ENCODE measurements at regions not wholly inside any gene's neighbourhood (a gene's known extent, or its start where the extent isn't known, plus 50 kb on each side); places are given as distances from the start of the nearest gene placed in this dataset.

GRCh38 chr6:3559561-3559960 lies 102.7 kb upstream of the SLC22A23 start:
- TF ChIP-seq CTCF (conservative IDR thresholded peaks at IDR 0.05; ENCODE audit: low read depth in 2 of 2) (no peak), POLR2AphosphoS5 (IDR thresholded peaks at IDR 0.05; ENCODE audit: low read depth) (no peak), EZH2 (IDR thresholded peaks at IDR 0.05; ENCODE audit: low read depth, unreplicated experiment) (no peak), ETS1 (IDR thresholded peaks at IDR 0.05) (no peak), CREB1 (CRISPR knock-in tag; IDR thresholded peaks at IDR 0.05; ENCODE audit: low read depth) (no peak), EZH2phosphoT487 (IDR thresholded peaks at IDR 0.05; ENCODE audit: unreplicated experiment) (no peak), REST (IDR thresholded peaks at IDR 0.05; ENCODE audit: unreplicated experiment) (no peak), JUNB (IDR thresholded peaks at IDR 0.05; ENCODE audit: unreplicated experiment) (no peak), ZNF114 (CRISPR knock-in tag; IDR thresholded peaks at IDR 0.05) (no peak), ZNF331 (CRISPR knock-in tag; IDR thresholded peaks at IDR 0.05; ENCODE audit: low read depth) (no peak), STAT1 (IDR thresholded peaks at IDR 0.05; ENCODE audit: unreplicated experiment) (no peak)
